ENCODE measurements at regions not wholly inside any gene's neighbourhood (a gene's known extent, or its start where the extent isn't known, plus 50 kb on each side); places are given as distances from the start of the nearest gene placed in this dataset.
A peak's percentile ranks its signal among the peaks of the same experiment; 100 is the strongest.
"Not testable (repeated sequence)": the region's sequence is repeated elsewhere in the genome, so short reads cannot be mapped to it uniquely, and the experiment has no call there.

DNA sequence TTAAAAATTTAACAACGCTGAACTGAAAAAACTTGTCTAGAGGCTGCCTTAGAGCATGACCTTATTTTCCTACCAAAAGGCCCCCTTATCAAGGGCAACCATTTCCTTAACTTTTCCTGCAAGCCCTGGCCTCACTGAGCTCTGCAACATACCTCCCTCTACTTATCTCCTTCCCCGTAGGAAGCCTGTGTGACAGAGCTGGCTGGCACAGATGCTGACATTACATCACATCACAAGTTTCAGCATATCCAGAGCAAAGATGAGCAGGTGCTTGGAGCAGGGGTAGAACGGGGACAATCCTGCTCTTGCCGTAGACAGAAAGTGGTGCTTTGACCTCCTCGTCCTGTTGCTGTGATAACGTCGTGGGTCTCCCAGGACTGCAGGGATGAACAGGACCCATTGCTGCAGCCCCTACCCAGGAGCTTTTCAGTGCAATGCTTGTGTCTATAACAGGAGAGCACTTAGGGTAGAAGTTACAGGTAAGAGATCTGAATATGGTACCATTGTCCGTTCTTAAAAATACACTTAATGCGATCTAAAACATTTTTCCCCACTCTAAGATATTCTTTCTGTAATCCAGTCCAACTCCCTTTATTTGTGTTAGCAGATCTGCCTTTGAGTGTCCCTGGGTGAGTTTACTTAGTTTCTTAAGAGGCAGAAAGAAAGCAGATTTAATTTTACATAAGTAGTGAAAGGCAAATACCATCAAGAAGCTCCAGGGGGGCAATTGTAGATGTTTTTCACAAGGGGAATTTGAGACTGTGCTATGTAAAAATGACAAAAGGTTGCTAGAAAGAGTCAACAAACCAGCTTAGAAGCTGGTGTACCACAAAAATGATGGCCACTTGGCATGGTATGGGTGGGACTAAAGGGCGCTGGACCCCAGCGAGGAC, 101.9 kb upstream of the EFNA5 start:
- DNase-seq = peak; percentile 29 to 56

DNA sequence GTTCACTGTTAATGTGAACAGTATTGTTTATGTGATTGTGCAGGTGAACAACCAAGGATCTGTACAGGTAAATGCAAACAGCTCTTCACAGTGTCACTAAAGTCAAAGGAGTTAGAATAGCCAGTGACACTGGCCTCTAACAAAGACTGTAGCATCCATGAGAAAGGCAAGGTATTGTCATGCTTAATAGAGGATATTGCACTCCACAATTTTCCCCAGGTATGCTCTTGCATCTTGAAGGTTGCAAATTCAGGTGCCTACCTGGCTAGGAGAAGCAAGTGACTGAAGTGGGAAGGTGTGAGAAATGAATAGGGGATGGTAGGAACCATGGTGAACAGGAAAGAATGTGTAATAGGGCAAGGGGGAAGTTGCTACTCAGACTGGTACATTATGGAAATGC, 101.2 kb upstream of the EFNA5 start:
- DNase-seq = no peak

DNA sequence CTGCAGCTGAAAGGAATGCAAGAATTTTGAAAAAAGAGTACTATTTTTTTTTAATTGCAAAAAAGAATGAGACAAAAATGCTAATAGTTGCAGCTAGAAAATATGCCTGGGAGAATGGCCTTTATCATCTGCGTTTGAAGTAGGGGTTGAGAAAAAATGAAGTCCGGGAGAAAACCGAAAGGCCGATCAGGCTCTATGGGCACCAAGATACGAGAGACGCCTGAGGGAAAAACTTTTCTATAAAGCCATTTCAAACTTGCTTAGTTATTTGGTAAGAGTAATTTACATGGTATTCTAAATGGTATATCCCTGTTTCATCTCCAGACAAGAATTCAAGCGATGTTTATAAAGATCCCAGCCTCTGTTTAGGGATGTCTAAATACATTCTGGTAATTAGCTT, 99.3 kb upstream of the EFNA5 start:
- DNase-seq = no peak

DNA sequence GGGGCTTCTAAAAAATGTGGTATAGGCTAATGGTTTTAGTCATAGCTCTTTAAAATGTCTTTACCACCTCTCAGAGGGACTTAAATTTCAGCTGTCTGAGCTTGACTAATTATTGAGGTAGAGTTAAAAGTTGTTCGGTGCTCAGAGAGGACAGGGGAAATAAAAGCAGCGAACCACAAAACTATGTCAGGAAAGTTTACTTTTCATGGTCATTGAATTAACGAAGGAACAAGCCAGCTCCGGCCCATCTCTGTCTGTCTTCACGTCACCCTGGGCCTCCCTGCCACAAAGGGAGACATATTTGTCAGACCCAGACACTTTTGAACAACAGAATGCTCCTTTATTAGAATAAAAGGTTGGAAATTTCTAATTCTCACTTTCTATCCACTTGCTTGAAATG, 98.8 kb upstream of the EFNA5 start:
- DNase-seq = no peak

DNA sequence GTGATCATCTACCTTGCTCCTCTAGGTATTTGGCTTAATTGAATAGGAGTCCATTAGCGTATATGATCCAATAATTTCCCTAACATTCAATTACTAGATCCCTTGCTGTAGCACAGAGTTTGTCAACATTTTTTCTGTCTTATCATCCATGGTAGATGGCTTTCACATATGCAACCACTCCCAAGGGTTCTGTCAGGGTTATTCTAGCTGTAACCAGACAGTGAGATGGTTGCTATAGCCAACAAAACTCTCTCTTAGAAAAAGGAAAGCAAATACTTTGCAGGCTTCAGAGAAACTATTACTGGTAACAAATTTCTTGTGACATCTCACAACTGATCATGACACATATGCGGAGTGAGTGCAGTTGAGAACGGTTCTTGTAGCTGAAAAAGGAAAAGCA, 96.2 kb upstream of the EFNA5 start:
- DNase-seq = no peak

DNA sequence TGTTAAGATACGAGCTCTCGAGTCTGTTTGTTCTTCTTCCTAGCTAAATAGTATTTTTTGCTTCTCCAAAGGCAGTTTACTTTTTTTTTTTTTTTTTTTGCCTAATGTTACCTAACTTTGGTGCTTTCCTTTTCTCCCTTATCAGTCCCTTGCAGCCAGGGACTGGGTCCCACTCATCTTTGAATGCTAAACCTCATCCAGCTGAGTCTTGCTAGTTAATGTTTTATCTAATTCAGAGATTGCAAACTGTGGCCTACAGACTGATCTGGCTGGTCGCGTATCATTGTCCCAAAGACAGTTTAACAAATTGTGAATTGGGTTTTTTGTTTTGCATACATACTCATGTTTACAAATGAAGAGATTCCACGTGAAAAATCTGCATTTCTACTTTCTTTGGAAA, 95.7 kb upstream of the EFNA5 start:
- DNase-seq = no peak

DNA sequence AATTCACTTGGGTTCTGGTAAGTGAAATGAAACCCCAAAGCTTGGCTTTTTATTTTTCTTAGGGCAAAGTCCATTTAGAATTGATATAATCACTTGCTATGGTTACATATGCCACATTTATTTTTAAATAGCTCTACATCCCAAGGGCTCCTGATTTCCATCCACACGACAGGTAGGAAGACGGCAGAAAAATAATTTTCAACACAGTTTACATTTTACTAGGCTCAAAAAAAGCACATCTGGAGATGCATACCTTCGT, 95.0 kb upstream of the EFNA5 start:
- no peak for DNase-seq

DNA sequence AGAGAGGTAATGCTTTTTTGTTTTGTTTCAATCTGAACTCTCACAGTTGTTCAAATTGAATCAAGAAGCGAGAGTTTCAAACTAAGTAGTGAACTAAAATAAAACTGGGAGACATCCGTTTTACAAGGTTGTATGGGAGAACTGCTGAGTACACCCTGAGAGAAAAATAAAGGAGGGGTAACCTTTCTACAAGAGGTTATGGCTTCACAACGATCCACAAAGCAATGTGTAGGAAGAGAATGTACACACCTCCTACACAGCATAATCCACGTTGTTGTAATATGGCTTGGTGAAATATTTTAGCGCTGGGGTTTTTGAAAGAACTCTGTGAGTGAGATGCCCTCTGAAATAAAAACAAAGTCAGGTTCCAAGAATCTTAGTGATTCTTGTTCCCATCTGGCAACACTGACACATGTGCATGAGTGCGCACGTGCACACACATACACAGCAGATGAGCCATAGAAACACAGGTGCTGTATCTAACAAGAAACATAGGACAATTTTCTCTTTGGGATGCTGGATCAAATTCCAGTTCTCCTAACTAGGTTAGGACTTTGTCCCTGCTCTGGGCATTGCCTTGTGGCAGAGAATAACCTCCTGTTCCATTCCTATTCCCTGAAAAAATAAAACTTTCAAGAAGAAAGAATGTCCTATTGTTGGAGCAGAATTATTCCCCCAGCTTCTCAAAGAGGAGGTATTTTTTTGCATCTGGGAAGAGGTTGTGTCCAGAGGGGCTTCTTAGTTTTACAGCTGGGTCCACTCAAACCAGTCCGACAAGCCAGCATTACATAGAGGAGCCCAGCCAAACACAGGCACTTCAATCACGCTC, 94.5 kb upstream of the EFNA5 start:
- no peak for DNase-seq

DNA sequence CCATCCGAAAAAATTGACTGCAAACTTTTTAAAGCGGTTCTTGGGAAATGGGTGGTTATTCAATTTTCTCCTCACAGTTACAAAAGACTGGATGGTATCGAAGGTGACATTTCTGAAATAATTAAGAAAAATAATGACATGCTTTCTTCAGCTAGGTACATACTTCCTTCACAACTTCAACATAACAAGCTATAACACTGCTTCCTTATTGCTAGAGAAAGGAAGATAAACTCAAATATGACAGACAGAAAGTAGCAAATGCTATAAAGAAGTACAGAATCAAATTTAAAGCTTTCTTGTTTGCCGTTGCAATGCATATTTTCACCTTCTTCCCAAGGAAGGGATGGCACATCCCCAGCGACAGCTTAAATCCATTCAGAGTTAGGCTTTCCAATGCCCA, 93.5 kb upstream of the EFNA5 start:
- DNase-seq = no peak

DNA sequence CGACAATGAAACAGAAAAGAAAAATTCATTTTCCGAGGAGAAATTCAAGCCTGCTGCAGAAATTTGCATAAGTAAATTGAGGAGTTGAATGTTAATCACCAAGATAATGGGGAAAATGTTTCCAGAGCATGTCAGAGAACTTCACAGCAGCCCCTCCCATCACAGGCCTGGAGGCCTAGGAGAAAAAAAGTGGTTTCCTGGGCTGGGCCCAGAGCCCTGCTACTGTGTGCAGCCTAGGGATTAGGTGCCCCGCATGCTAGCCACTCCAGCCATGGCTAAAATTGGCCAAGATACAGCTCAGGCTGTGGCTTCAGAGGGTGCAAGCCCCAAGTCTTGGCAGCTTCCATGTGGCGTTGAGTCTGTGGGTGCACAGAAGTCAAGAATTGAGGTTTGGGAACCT, 82.7 kb upstream of the EFNA5 start:
- DNase-seq = no peak

DNA sequence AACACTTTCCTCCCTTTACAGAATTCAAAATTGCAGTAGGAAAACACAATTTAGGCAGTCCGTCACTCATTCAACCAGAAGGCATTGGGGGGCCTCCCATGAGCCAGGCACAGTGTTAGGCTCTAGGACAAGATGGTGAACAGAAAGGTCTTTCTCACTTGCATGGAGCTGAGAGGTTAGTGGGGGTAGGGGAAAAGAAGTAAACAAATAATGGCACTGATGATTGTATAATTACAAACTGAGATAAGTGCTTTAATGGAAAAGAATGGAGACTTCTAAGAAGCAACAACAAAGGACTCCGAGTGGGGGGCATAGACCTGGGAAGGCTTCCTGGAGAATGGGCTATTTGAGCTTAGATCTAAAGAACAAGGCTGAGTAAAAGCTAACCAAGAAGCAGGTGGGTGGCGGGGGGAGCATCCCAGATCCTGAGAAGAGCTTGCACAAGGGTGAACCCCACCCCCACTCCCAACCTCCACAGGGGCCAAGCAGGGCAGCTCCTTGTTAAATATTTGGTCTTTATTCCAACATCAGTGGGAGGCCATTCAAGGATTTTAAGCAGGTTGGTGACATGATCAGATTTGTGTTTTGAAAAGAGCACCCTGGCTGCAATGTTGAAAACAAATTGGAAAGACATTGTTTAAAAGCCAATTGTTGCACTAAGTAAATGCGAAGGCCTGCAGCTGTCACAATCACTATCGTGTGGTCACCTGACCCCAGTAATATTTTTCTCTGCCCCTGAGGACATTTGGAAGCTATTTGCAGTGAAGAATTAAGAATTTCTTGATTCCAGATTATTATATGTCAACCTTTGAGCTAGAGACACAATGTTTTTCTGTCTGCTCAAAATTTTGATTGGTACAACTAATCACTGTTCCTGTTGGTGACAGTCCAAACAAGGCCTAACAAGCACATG, 73.9 kb upstream of the EFNA5 start:
- no peak for DNase-seq

DNA sequence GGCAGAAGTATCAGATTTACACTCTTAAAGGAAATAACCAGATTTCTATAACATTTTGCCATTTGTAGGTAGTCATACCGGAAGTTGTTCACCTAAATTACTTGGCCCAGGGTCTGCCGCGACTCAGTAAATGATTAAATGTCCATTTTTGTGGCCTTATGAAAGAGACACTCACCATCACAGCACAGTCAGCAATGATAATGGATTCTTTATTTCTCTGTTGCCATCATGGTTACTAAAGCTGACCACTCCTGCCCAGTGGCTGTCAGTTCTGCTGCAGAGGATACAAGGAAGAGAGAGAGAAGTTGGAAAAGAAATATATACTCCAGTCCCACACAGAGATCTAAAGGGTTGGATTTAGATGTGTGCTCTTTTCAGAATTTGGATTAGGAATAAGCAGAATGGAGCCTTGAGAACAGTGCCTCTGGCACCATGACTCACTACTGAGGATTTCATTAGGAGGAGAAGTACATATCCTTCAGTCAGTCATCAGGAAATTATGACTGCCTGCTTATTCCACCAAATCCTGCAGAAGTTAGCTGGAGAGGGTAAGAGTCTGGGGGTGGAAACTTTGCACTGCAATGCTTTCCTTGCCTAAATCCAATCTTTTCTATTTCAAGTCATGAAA, 72.8 kb upstream of the EFNA5 start:
- DNase-seq = no peak

DNA sequence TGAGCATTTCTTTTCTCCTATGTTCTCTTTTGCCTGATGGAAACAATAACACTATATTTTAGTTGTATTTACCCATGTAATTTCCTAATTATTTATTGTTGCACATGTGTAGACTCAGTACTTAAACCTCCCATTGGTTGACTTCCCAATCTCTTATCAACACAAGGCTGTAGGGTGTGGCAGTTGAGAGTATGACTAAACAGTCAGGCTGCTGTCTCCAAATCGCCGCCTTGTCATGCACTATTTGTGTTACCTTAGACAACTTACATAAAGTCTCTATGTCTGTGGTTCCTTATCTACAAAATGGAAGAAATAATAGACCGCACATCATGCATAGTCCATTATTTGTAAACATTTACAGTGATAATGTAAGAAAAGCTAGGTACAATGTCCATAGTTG, 68.9 kb upstream of the EFNA5 start:
- DNase-seq = no peak

DNA sequence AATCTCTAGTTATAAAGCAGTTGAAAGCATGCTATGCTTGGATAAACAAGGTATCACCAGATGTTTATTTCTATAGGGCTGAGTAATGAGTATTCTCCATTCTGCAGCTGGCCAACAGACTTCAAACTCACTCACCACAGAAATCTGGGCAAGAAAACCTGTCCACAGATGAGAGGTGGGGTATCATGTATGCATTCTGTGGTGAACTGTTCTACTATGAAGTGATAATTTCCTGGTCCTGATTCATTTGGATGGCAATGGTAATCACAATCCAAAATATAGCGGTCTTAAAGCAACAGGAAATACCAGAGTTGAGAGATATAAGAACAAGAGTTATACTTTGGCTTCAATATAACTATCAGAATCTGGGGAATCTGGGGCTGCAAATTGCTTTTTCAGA, 65.9 kb upstream of the EFNA5 start:
- no peak for DNase-seq

DNA sequence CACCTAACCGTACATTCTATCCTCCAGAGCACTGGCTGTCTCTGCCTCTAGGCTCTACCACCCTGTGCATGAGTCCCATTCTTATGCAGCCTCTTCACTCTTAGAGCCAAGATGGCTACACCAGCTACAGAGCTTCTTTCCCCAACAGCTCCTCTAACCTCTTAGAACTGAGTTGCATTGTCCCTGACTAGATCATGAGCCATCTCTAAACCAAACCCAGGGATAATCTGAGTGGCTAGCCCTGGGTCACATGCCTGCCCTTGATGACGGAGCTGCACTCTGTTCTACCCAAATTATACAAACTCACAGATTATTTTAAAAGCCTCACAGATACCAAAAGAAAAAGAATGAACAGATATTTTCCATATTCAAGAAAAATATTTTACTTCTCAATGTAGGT, 65.4 kb upstream of the EFNA5 start:
- DNase-seq = not testable (repeated sequence)

DNA sequence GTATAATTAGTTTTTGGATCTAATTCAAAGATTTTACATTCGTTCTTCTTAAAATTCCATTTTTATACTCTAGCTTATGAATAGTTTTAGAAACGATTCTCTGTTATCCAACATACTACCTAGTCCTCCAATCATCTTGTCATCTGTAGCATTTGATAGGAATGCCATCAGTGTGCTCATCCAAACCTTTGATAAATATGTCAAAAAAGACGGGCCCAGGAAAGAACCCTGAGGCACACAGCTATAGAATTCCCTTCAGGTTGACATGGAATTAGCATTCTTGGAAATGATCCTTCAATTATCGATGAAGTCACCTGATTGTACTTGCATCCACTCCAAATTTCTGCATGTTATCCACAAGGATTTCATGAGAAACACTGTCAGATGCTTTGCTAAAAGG, 64.8 kb upstream of the EFNA5 start:
- no peak for DNase-seq

DNA sequence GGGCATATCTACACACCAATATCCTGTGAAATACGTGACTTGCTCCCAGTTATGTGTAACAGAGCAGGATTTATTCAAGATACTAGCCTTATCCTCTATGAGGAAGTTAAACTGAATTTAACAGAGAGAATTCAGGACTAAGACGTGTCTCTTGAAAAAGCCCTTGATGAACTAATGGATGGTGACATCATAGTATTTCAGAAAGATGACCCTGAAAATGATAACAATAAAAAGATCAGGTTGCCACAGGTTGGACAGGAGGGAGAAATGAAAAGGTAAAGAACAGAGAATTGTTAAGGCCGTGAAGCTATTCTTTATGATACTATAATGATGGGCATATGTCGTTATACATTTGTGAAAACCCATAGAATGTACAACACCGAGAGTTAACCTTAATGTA, 56.2 kb upstream of the EFNA5 start:
- DNase-seq = no peak

DNA sequence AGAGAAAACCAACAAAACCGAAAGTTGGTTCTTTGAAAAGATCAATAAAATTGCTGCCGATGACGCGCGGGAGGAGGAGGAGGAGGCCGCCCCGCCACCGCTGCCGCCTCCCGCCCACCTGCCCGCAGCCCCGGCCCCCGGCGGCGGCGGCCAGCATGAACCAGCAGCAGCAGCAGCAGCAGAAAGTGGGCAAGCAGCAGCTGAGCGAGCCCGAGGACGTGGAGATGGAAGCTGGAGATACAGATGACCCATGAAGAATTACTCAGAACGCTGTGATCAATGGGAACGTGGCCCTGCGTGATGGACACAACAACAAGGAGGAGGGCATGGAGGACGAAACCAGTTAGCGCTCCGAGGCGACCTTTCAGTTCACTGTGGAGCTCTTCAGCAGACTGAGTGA, 53.9 kb upstream of the EFNA5 start:
- no peak for DNase-seq

DNA sequence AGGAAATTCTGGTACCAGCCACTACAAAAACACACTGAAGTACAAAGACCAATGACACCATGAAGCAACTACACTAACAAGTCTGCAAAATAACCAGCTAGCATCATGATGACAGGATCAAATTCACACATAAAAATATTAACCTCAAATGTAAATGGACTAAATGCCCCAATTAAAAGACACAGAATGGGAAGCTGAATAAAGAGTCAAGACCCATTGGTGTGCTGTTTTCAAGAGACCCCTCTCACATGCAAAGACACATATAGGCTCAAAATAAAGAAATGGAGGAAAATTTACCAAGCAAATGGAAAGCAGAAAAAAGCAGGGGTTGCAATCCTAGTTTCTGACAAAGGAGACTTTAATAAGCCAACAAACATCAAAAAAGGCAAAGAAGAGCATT, 50.5 kb upstream of the EFNA5 start:
- DNase-seq = not testable (repeated sequence)

Data from NCI-H187 (cell line).